ENCODE measurements at regions not wholly inside any gene's neighbourhood (a gene's known extent, or its start where the extent isn't known, plus 50 kb on each side); places are given as distances from the start of the nearest gene placed in this dataset.

- no peak for DNase-seq (ENCODE audit: low spot score)
- Mint-ChIP-seq H3K27me3 (ENCODE audit: low read depth) (no peaks in the 10 kb centered on the region; the same call in 1 of the 2 replicates), H3K4me1 (peaks cover 3% of the 10 kb centered on the region; the same call in 1 of the 2 replicates), H3K36me3 (no peaks in the 10 kb centered on the region), H3K4me3 (no peak overlapping the region), H3K9me3 (no peaks in the 10 kb centered on the region), H3K27ac (no peak overlapping the region)
- POLR2A ChIA-PET: interaction anchor here (0.6 kb wide), 1 partner anchor 370 kb away, joined by 3 read pairs; no protein-coding TSS in a partner anchor
- ATAC-seq: no peak
- CTCF ChIA-PET: no interaction called here
- TF ChIP-seq, protein P1, sequence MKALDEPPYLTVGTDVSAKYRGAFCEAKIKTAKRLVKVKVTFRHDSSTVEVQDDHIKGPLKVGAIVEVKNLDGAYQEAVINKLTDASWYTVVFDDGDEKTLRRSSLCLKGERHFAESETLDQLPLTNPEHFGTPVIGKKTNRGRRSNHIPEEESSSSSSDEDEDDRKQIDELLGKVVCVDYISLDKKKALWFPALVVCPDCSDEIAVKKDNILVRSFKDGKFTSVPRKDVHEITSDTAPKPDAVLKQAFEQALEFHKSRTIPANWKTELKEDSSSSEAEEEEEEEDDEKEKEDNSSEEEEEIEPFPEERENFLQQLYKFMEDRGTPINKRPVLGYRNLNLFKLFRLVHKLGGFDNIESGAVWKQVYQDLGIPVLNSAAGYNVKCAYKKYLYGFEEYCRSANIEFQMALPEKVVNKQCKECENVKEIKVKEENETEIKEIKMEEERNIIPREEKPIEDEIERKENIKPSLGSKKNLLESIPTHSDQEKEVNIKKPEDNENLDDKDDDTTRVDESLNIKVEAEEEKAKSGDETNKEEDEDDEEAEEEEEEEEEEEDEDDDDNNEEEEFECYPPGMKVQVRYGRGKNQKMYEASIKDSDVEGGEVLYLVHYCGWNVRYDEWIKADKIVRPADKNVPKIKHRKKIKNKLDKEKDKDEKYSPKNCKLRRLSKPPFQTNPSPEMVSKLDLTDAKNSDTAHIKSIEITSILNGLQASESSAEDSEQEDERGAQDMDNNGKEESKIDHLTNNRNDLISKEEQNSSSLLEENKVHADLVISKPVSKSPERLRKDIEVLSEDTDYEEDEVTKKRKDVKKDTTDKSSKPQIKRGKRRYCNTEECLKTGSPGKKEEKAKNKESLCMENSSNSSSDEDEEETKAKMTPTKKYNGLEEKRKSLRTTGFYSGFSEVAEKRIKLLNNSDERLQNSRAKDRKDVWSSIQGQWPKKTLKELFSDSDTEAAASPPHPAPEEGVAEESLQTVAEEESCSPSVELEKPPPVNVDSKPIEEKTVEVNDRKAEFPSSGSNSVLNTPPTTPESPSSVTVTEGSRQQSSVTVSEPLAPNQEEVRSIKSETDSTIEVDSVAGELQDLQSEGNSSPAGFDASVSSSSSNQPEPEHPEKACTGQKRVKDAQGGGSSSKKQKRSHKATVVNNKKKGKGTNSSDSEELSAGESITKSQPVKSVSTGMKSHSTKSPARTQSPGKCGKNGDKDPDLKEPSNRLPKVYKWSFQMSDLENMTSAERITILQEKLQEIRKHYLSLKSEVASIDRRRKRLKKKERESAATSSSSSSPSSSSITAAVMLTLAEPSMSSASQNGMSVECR (CRISPR knock-in tag; IDR thresholded peaks at IDR 0.05; ENCODE audit: borderline replicate concordance): no peak
- TF ChIP-seq NFYB (CRISPR knock-in tag; conservative IDR thresholded peaks at IDR 0.05; ENCODE audit: low read depth): no peak
- TF ChIP-seq ZNF121 (CRISPR knock-in tag; IDR thresholded peaks at IDR 0.05): no peak
These were observed 139.6 kb upstream of the SMIM31 start for GRCh38 chr4:164614329-164614728.

DNA sequence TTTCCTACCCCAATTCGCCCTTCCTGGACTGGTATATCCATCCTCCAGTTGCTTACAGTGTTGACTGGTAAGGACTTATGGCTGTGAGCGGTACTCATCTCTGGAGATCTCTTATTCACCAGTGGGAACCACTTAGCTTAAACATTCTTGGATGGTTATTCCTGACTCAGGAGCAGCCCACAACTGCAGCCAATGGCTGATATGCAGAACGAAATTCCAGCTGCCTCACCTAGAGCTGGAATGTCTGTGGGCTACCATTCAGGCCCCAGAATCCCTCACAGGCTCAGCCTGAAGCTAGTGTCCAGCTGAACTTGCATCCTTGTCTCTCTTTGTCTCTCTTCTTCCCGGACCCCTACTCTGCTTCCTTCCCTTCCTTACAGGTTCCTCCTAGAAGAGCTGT lies 138.9 kb upstream of the SMIM31 start:
- peaks cover 3% of the 10 kb centered on the region; the same call in 1 of the 2 replicates for H3K4me1 Mint-ChIP-seq
- no peaks in the 10 kb centered on the region; the same call in 1 of the 2 replicates for H3K27me3 Mint-ChIP-seq (ENCODE audit: low read depth)
- no peak overlapping the region for H3K4me3 Mint-ChIP-seq
- TF ChIP-seq MYBL2 (CRISPR knock-in tag; IDR thresholded peaks at IDR 0.05) (no peak), ZNF219 (CRISPR knock-in tag; IDR thresholded peaks at IDR 0.05; ENCODE audit: borderline replicate concordance) (no peak), PREB (CRISPR knock-in tag; IDR thresholded peaks at IDR 0.05; ENCODE audit: borderline replicate concordance) (no peak), ZNF263 (CRISPR knock-in tag; IDR thresholded peaks at IDR 0.05; ENCODE audit: low read depth) (no peak), TP53 (CRISPR knock-in tag; IDR thresholded peaks at IDR 0.05) (no peak), ERG (CRISPR knock-in tag; IDR thresholded peaks at IDR 0.05) (no peak), ZNF423 (CRISPR knock-in tag; IDR thresholded peaks at IDR 0.05) (no peak), ATF2 (CRISPR knock-in tag; IDR thresholded peaks at IDR 0.05; ENCODE audit: borderline replicate concordance, low read depth) (no peak), ZNF512 (CRISPR knock-in tag; IDR thresholded peaks at IDR 0.05; ENCODE audit: borderline replicate concordance) (no peak), SMAD4 (CRISPR knock-in tag; IDR thresholded peaks at IDR 0.05) (no peak), FOXJ3 (CRISPR knock-in tag; IDR thresholded peaks at IDR 0.05; ENCODE audit: borderline replicate concordance) (no peak), RELA (CRISPR knock-in tag; IDR thresholded peaks at IDR 0.05; ENCODE audit: borderline replicate concordance) (no peak), TEAD1 (CRISPR knock-in tag; IDR thresholded peaks at IDR 0.05) (no peak), IRF2 (CRISPR knock-in tag; IDR thresholded peaks at IDR 0.05; ENCODE audit: borderline replicate concordance, low read depth) (no peak)
- TF ChIP-seq, protein P2, sequence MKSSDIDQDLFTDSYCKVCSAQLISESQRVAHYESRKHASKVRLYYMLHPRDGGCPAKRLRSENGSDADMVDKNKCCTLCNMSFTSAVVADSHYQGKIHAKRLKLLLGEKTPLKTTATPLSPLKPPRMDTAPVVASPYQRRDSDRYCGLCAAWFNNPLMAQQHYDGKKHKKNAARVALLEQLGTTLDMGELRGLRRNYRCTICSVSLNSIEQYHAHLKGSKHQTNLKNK (CRISPR knock-in tag; IDR thresholded peaks at IDR 0.05): no peak
- TF ChIP-seq, protein P3, sequence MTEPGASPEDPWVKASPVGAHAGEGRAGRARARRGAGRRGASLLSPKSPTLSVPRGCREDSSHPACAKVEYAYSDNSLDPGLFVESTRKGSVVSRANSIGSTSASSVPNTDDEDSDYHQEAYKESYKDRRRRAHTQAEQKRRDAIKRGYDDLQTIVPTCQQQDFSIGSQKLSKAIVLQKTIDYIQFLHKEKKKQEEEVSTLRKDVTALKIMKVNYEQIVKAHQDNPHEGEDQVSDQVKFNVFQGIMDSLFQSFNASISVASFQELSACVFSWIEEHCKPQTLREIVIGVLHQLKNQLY (CRISPR knock-in tag; IDR thresholded peaks at IDR 0.05): no peak
- DNase-seq (ENCODE audit: low spot score): no peak
- ATAC-seq: peak; percentile 65
- no peak overlapping the region for H3K27ac Mint-ChIP-seq
- ChIA-PET POLR2A (interaction anchor here (0.6 kb wide), 1 partner anchor 369 kb away, joined by 3 read pairs; no protein-coding TSS in a partner anchor), CTCF (no interaction called here)
- no peaks in the 10 kb centered on the region for H3K36me3 Mint-ChIP-seq
- H3K9me3 Mint-ChIP-seq: no peaks in the 10 kb centered on the region

All from WTC11 (cell line).